ENCODE measurements at regions not wholly inside any gene's neighbourhood (a gene's known extent, or its start where the extent isn't known, plus 50 kb on each side); places are given as distances from the start of the nearest gene placed in this dataset.

DNA sequence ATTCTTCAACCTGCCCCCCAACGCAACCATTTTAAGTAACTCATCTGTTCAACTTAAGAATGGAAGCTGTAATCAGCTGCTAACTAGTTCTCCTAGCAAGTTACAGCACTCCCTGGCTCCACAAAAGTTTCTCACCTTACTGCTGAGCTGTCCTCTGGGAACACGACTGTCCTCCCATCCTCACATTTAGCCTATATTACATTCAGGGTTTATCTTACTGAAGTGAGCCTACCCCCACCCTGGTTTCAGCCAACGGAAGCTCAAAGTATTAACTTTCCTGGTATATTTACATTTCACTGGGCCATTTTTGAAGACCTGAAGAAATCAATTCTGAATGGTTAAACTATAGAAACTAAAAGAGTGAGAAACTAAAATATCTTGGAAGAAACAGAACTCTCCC, 64.9 kb upstream of the TANK start (continued):
- TF ChIP-seq, protein P1, sequence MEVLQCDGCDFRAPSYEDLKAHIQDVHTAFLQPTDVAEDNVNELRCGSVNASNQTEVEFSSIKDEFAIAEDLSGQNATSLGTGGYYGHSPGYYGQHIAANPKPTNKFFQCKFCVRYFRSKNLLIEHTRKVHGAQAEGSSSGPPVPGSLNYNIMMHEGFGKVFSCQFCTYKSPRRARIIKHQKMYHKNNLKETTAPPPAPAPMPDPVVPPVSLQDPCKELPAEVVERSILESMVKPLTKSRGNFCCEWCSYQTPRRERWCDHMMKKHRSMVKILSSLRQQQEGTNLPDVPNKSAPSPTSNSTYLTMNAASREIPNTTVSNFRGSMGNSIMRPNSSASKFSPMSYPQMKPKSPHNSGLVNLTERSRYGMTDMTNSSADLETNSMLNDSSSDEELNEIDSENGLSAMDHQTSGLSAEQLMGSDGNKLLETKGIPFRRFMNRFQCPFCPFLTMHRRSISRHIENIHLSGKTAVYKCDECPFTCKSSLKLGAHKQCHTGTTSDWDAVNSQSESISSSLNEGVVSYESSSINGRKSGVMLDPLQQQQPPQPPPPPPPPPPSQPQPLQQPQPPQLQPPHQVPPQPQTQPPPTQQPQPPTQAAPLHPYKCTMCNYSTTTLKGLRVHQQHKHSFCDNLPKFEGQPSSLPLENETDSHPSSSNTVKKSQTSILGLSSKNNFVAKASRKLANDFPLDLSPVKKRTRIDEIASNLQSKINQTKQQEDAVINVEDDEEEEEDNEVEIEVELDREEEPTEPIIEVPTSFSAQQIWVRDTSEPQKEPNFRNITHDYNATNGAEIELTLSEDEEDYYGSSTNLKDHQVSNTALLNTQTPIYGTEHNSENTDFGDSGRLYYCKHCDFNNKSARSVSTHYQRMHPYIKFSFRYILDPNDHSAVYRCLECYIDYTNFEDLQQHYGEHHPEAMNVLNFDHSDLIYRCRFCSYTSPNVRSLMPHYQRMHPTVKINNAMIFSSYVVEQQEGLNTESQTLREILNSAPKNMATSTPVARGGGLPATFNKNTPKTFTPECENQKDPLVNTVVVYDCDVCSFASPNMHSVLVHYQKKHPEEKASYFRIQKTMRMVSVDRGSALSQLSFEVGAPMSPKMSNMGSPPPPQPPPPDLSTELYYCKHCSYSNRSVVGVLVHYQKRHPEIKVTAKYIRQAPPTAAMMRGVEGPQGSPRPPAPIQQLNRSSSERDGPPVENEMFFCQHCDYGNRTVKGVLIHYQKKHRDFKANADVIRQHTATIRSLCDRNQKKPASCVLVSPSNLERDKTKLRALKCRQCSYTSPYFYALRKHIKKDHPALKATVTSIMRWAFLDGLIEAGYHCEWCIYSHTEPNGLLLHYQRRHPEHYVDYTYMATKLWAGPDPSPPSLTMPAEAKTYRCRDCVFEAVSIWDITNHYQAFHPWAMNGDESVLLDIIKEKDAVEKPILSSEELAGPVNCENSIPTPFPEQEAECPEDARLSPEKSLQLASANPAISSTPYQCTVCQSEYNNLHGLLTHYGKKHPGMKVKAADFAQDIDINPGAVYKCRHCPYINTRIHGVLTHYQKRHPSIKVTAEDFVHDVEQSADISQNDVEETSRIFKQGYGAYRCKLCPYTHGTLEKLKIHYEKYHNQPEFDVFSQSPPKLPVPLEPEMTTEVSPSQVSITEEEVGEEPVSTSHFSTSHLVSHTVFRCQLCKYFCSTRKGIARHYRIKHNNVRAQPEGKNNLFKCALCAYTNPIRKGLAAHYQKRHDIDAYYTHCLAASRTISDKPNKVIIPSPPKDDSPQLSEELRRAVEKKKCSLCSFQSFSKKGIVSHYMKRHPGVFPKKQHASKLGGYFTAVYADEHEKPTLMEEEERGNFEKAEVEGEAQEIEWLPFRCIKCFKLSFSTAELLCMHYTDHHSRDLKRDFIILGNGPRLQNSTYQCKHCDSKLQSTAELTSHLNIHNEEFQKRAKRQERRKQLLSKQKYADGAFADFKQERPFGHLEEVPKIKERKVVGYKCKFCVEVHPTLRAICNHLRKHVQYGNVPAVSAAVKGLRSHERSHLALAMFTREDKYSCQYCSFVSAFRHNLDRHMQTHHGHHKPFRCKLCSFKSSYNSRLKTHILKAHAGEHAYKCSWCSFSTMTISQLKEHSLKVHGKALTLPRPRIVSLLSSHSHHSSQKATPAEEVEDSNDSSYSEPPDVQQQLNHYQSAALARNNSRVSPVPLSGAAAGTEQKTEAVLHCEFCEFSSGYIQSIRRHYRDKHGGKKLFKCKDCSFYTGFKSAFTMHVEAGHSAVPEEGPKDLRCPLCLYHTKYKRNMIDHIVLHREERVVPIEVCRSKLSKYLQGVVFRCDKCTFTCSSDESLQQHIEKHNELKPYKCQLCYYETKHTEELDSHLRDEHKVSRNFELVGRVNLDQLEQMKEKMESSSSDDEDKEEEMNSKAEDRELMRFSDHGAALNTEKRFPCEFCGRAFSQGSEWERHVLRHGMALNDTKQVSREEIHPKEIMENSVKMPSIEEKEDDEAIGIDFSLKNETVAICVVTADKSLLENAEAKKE (CRISPR knock-in tag; IDR thresholded peaks at IDR 0.05) = no peak
- no peak for TF ChIP-seq POLR2AphosphoS5 (IDR thresholded peaks at IDR 0.05; ENCODE audit: low read depth)

DNA sequence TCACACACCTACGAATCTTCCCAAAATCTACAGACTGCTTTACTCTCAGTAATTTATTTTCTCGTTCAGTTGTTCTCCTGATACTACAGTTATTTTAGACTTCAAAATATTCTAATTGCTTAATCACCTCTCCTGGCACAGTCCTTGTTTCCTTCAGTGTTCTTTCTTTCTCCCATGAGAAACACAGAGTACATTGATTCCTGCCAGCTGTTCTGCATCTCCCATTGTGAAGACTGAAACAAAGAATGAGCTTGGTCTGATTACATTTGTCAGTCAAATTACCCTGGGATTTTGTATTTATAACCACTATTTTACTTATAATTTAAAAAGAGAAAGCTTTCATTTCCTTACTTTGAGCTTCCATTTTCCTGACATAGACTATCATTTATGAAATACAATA, 63.9 kb upstream of the TANK start:
- Histone ChIP-seq H3K36me3 (ENCODE audit: insufficient read depth) (no peaks in the 10 kb centered on the region), H3K4me3 (no peak overlapping the region), H2AFZ (no peak overlapping the region), H4K20me1 (replicated peaks; ENCODE audit: insufficient read depth) (no peaks in the 10 kb centered on the region), H3K9me2 (ENCODE audit: insufficient read depth) (no peaks in the 10 kb centered on the region), H3K27ac (ENCODE audit: low read depth) (no peak overlapping the region), H3K4me2 (no peak overlapping the region), H3K27me3 (ENCODE audit: insufficient read depth) (no peaks in the 10 kb centered on the region), H3K79me2 (replicated peaks; ENCODE audit: insufficient read depth) (no peaks in the 10 kb centered on the region), H3F3A (replicated peaks; ENCODE audit: low read depth) (no peaks in the 10 kb centered on the region), H3K4me1 (ENCODE audit: insufficient read depth) (no peaks in the 10 kb centered on the region)
- DNase-seq (ENCODE audit: low spot score) (no peak), ATAC-seq (no peak)
- no peaks in the 10 kb centered on the region for H3K27me3 Mint-ChIP-seq (ENCODE audit: insufficient read depth, low read depth, poor library complexity)
- no peak overlapping the region for H3K4me3 Mint-ChIP-seq
- peaks cover 10% of the 10 kb centered on the region for H3K4me1 Mint-ChIP-seq
- H3K36me3 Mint-ChIP-seq (ENCODE audit: low read depth) = no peaks in the 10 kb centered on the region; the same call in 2 of the 3 replicates
- peaks cover 8% of the 10 kb centered on the region; the same call in 2 of the 3 replicates for H3K9me3 Mint-ChIP-seq
- H3K27ac Mint-ChIP-seq = no peak overlapping the region
- TF ChIP-seq CREB1 (CRISPR knock-in tag; IDR thresholded peaks at IDR 0.05; ENCODE audit: low read depth) (no peak), POLR2AphosphoS5 (IDR thresholded peaks at IDR 0.05; ENCODE audit: low read depth) (no peak), NANOG (IDR thresholded peaks at IDR 0.05; ENCODE audit: borderline replicate concordance) (no peak), ZNF114 (CRISPR knock-in tag; IDR thresholded peaks at IDR 0.05) (no peak)
- TF ChIP-seq, protein P2, sequence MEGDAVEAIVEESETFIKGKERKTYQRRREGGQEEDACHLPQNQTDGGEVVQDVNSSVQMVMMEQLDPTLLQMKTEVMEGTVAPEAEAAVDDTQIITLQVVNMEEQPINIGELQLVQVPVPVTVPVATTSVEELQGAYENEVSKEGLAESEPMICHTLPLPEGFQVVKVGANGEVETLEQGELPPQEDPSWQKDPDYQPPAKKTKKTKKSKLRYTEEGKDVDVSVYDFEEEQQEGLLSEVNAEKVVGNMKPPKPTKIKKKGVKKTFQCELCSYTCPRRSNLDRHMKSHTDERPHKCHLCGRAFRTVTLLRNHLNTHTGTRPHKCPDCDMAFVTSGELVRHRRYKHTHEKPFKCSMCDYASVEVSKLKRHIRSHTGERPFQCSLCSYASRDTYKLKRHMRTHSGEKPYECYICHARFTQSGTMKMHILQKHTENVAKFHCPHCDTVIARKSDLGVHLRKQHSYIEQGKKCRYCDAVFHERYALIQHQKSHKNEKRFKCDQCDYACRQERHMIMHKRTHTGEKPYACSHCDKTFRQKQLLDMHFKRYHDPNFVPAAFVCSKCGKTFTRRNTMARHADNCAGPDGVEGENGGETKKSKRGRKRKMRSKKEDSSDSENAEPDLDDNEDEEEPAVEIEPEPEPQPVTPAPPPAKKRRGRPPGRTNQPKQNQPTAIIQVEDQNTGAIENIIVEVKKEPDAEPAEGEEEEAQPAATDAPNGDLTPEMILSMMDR (conservative IDR thresholded peaks at IDR 0.05; ENCODE audit: low read depth in 2 of 2) = no peak
- TF ChIP-seq, protein P1 (CRISPR knock-in tag; IDR thresholded peaks at IDR 0.05) = no peak
- TF ChIP-seq, protein P3, sequence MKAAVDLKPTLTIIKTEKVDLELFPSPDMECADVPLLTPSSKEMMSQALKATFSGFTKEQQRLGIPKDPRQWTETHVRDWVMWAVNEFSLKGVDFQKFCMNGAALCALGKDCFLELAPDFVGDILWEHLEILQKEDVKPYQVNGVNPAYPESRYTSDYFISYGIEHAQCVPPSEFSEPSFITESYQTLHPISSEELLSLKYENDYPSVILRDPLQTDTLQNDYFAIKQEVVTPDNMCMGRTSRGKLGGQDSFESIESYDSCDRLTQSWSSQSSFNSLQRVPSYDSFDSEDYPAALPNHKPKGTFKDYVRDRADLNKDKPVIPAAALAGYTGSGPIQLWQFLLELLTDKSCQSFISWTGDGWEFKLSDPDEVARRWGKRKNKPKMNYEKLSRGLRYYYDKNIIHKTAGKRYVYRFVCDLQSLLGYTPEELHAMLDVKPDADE (IDR thresholded peaks at IDR 0.05) = no peak
